Liver (tissue), 3 donors: ENCODE measurements at regions not wholly inside any gene's neighbourhood (a gene's known extent, or its start where the extent isn't known, plus 50 kb on each side); places are given as distances from the start of the nearest gene placed in this dataset.

ENCODE experiments used
- CTCF ChIP-seq: fragments of 150-350 bp; IDR thresholded peaks from 2 replicates; pipeline ENCODE4 v1.5.1; 2017; ENCODE audit warnings: improper control_type of control experiment, low read depth, low read length; ENCODE audit not compliant: missing input control
- GABPA ChIP-seq, 2 donors: IDR thresholded peaks in 1 of 2; conservative IDR thresholded peaks in 1 of 2; 2 replicates each; pipeline ENCODE4 v1.6.1; 2016; ENCODE audit warnings: antibody characterized with exemption in 2 of 2, mild to moderate bottlenecking in 1 of 2, moderate library complexity in 1 of 2
- JUND ChIP-seq, 2 donors: IDR thresholded peaks; 2 replicates each; pipeline ENCODE4 v1.6.1; 2016; ENCODE audit warnings: antibody characterized with exemption in 2 of 2
- donor health status: healthy.
- donor health status: healthy.

DNA sequence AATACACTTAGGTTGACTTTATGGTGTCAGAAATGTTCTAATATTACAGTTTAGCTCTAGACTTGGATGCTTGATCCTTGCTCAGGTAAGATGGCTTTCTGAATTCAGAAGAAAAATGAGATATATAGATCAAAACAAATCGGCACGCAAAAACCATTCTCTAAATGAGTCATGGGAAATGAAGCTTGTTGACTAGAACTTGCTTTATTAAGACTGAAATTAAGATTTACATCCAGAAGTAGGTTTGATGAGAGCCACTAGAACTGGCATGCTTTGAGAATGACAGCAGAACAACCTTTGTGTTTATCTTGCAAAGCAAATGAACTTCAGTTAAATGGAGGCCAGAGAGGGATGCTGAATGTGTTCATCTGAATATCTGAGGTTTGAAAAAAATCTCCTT, 304.9 kb upstream of the KLF3 start:
- TF ChIP-seq GABPA (IDR thresholded peaks at IDR 0.05 in 1 of 2, conservative IDR thresholded peaks at IDR 0.05 in 1 of 2) (no peak), CTCF (no peak), JUND (IDR thresholded peaks at IDR 0.05) (no peak)
